Endothelial cell of hepatic sinusoid (primary cell): ENCODE measurements at regions not wholly inside any gene's neighbourhood (a gene's known extent, or its start where the extent isn't known, plus 50 kb on each side); places are given as distances from the start of the nearest gene placed in this dataset.
"Not testable (repeated sequence)": the region's sequence is repeated elsewhere in the genome, so short reads cannot be mapped to it uniquely, and the experiment has no call there.

Source experiments
- in situ Hi-C: cut with HindIII; loops from 2 replicates; pipeline ENCODE4 v1.10.0; 2017; ENCODE audit warnings: low sequenced_read_pairs

DNA sequence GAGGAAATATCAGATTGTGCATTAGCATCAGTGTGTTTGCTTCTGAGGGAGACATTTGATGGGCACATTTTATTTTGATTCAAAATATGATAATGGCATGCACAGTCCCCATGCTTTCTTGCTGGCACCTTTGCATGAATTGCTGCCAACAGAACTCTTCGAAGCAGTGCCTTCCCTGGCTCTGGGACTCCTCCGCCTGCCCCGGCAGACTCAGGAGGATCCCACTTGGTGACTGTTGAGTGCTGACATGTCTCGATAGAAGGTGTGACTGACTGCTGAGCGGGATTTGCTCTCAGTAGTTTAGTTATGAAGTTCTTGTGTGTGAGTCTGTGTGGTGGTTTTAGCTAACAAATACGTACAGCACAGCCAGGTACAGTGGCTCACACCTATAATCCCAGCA is 239.7 kb downstream of the FGF9 start:
- in situ Hi-C loops: no loop called here

- in situ Hi-C loops: no loop called here
Observed at GRCh38 chr13:21911646-21912298, 240.9 kb downstream of the FGF9 start.

- in situ Hi-C loops: no loop called here
Observed at GRCh38 chr13:21913010-21913409, 242.1 kb downstream of the FGF9 start.

- in situ Hi-C loops: no loop called here
Observed at GRCh38 chr13:21917086-21918015, 246.5 kb downstream of the FGF9 start.

DNA sequence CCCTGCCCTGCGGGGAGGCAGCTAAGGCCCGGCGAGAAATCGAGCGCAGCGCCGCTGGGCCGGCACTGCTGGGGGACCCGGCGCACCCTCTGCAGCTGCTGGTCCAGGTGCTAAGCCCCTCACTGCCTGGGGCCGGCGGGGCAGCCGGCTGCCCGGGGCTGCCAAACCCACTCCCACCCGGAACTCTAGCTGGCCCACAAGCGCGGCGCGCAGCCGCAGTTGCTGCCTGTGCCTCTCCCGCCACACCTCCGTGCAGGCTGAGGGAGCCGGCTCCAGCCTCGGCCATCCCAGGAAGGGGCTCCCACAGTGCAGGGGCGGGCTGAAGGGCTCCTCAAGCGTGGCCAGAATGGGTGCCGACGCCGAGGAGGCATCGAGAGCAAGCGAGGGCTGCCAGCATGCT is 249.9 kb downstream of the FGF9 start:
- in situ Hi-C loops: not testable (repeated sequence)

- in situ Hi-C loops: no loop called here
Observed at GRCh38 chr13:21924958-21925357, 254.1 kb downstream of the FGF9 start.

DNA sequence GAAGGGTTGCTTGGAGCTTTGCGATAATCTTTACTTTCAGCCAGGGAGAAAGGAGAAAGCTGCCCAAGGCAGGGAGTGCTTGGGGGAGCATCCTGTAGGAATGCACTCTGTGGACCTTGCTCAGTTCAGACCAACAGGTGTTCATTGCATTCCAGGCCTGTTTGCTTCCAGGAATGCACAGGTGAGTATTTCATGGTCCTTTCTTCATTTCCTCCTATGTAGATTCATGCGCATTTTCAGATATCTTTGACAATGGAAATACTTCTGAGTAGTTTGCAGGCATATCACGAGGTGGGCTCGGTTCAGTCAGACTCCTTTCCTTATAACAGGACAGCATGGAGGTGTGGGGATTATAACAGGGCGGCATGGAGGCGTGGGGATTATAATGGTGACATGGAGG is 254.8 kb downstream of the FGF9 start:
- in situ Hi-C loops: no loop called here

- in situ Hi-C loops: no loop called here
Observed at GRCh38 chr13:21929400-21929799, 258.5 kb downstream of the FGF9 start.

GRCh38 chr13:21930536-21930935 is 259.7 kb downstream of the FGF9 start:
- in situ Hi-C loops: no loop called here

DNA sequence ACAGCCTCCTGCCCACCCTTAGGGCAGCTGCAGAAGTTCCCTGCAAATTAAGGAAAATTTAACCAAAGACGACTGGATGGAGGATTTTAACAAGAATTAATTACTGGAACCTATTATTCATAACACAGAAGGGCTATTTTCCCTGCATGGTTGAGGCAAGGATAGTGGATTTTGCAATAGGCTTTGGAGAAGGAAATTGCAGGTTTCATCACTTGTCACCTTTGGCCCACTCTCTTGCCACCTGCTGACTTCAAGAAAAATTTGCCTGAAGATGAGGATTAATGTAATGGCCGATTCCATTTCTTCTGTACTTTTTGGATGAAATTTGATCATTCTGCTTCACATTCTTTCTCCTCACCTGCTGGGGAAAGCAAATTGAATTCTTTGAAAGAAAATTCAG is 261.7 kb downstream of the FGF9 start:
- in situ Hi-C loops: no loop called here

- in situ Hi-C loops: no loop called here
Observed at GRCh38 chr13:21932996-21933395, 262.1 kb downstream of the FGF9 start.

DNA sequence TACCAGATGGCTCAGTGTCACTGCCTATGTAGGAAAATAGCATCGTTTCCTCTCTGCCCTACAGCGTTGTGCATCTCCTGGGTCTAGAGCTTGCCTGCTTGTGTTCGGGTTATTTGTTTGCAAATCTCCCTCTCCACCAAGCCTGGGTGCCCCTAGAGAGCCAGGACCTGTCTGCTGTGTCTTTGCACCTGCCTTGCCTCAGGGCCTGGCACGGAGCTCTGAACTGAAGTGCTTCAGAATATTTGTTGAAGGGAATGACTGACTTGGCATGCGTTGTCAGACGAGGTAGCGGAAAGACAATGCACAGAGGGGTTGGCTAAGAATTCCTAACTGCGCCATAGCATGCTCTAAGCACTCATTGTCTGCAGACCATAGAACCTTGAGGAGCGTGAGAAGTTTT is 263.4 kb downstream of the FGF9 start:
- in situ Hi-C loops: no loop called here

DNA sequence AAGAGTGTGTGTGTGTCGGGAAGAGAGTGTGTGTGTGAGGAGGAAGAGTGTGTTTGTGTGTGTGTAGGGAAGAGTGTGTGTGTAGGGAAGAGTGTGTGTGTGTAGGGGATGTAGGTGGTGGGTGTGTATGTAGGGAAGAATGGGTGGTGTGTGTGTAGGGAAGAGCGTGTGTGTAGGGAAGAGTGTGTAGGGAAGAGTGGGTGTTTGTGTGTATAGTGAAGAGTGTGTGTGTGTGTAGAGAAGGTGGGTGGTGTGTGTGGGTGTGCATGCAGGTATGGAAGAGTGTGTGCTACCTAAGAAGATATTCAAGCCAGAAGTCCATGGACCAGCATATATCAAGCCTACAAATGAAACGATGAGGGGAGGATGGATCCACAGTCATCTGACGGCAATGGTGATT is 265.8 kb downstream of the FGF9 start:
- in situ Hi-C loops: no loop called here

GRCh38 chr13:21938168-21938567 is 267.3 kb downstream of the FGF9 start:
- in situ Hi-C loops: no loop called here

GRCh38 chr13:21938636-21939035 is 267.8 kb downstream of the FGF9 start:
- in situ Hi-C loops: no loop called here

- in situ Hi-C loops: no loop called here
Observed at GRCh38 chr13:21942061-21942460, 271.2 kb downstream of the FGF9 start.

DNA sequence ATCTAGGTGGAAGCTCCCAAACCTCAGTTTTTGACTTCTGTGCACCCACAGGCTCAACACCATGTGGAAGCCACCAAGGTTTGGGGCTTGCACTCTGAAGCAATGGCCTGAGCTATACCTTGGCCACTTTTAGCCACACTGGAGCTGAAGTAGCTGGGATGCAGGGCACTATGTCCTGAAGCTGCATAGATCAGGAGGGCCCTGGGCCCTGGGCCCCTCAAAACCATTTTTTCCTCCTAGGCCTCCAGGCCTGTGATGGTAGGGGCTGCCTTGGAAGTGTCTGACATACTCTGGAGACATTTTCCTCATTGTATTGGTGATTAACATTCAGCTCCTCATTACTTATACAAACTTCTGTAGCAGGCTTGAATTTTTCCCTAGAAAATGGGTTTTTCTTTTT is 273.7 kb downstream of the FGF9 start:
- in situ Hi-C loops: no loop called here

- in situ Hi-C loops: no loop called here
Observed at GRCh38 chr13:21945195-21945594, 274.3 kb downstream of the FGF9 start.

DNA sequence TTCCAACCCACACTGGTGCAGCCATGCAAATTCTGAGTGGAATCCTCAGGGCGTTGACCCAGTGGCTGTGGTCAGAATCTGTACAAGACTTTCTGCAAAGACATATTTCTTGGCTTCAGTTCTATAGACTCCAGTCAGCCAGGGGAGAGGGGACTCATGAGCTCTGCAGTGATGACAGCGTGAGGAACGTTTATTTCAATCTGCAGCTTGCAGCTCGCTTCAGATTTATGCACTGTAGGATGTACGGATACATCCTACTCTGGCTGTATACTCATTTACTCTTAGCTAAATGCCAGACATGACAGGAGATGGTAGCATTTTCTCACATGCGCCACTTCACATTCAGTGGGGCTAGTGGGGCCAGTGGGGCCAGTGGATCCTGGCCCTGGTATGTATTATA is 276.1 kb downstream of the FGF9 start:
- in situ Hi-C loops: no loop called here

GRCh38 chr13:21948769-21949474 is 278.0 kb downstream of the FGF9 start:
- in situ Hi-C loops: no loop called here

DNA sequence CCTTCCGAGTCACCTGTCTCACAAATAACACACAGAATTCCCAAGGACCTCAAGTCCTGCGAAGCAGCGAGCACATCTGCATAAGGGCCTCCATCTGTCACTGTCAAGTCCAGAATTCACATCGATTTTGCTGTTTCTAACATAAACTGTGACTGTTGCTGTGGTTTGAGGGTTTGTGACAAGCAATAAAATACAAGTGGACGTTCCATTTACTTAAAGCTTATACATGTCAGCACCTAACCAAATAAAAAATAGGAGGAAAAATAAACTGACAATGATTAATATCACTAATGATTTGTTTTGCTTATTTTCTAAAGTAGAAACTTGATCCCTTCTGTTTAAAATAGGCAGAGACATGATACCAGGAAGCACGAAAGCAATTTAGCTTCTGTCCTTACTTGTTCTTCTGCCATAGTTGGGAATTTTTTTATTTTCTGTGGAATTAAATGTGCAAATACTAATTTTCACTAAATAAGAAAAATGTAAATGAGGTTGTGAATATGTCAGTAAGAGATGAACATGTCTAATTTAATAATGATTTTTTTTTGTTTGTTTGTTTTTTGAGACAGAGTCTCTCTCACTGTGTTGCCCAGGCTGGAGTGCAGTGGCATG is 279.1 kb downstream of the FGF9 start:
- in situ Hi-C loops: no loop called here
